GM12875 (cell line): ENCODE measurements at regions not wholly inside any gene's neighbourhood (a gene's known extent, or its start where the extent isn't known, plus 50 kb on each side); places are given as distances from the start of the nearest gene placed in this dataset.
"Not testable (repeated sequence)": the region's sequence is repeated elsewhere in the genome, so short reads cannot be mapped to it uniquely, and the experiment has no call there.

Source experiments
- H3K4me3 ChIP-seq: one replicate; pipeline ENCODE4 v1.5.1; 2011; ENCODE audit warnings: low read depth, low read length, control low read depth
- TF ChIP-seq, protein P1 (sequence below): IDR thresholded peaks from 2 replicates; pipeline ENCODE4 v1.5.1; 2011; ENCODE audit warnings: low read depth, mild to moderate bottlenecking, control low read depth, inconsistent platforms, low read length, moderate library complexity, borderline replicate concordance; ENCODE audit not compliant: insufficient read depth

GRCh38 chr7:41401833-41402232 is 301.1 kb downstream of the INHBA start:
- TF ChIP-seq, protein P1, sequence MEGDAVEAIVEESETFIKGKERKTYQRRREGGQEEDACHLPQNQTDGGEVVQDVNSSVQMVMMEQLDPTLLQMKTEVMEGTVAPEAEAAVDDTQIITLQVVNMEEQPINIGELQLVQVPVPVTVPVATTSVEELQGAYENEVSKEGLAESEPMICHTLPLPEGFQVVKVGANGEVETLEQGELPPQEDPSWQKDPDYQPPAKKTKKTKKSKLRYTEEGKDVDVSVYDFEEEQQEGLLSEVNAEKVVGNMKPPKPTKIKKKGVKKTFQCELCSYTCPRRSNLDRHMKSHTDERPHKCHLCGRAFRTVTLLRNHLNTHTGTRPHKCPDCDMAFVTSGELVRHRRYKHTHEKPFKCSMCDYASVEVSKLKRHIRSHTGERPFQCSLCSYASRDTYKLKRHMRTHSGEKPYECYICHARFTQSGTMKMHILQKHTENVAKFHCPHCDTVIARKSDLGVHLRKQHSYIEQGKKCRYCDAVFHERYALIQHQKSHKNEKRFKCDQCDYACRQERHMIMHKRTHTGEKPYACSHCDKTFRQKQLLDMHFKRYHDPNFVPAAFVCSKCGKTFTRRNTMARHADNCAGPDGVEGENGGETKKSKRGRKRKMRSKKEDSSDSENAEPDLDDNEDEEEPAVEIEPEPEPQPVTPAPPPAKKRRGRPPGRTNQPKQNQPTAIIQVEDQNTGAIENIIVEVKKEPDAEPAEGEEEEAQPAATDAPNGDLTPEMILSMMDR, result no peak

GRCh38 chr7:41399171-41399570 is 303.7 kb downstream of the INHBA start:
- TF ChIP-seq, protein P1, result no peak
- no peak overlapping the region for H3K4me3 ChIP-seq

More at GRCh38 chr7:41401833-41402232, 301.1 kb downstream of the INHBA start:
- no peak overlapping the region for H3K4me3 ChIP-seq

DNA sequence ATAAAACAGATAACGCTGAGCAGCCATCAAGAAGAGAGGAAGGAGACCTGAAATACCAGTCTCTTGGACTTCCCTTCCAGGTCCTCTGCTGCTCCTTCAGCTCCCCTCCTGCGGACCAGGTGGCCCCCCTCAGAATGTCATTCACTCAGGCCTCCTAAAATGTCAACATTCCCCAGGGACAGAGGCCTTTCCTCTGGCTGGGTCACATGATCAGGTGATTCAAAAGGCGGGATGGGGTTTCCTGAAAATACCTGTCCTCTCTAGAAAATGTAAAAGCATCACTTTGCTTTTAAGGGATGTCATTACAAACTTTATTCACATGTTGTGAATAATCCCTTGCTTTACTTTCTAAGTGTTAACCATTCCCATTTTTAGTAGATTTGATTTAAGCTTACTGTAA is 311.1 kb downstream of the INHBA start:
- TF ChIP-seq, protein P1, result no peak
- no peak overlapping the region for H3K4me3 ChIP-seq

- not testable (repeated sequence) for H3K4me3 ChIP-seq
Observed at GRCh38 chr7:41388933-41389332, 314.0 kb downstream of the INHBA start.

DNA sequence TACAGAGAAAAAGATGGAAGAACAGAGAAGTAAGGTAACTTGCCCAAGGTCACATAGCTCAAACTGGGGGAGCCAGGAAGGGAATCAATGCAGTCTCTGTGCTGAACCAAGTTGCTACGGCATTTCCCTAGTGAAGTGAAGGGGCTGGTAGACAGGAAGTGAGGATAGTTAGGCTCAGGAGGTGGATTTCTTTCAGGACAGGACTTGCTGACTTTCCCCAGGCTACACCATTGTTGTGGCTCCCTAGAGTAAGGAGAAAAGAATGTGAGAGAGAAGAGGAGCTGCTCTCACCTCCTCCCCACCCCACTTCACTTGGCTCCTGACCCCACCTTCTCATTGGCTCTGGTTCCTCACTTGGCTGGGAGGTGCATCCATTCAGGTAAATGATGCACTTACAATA is 316.9 kb downstream of the INHBA start:
- TF ChIP-seq, protein P1, result no peak
- H3K4me3 ChIP-seq, result no peak overlapping the region

GRCh38 chr7:41384418-41384817 is 318.5 kb downstream of the INHBA start:
- TF ChIP-seq, protein P1, result no peak
- no peak overlapping the region for H3K4me3 ChIP-seq

GRCh38 chr7:41383596-41383995 is 319.3 kb downstream of the INHBA start:
- H3K4me3 ChIP-seq, result no peak overlapping the region
- TF ChIP-seq, protein P1, result no peak

DNA sequence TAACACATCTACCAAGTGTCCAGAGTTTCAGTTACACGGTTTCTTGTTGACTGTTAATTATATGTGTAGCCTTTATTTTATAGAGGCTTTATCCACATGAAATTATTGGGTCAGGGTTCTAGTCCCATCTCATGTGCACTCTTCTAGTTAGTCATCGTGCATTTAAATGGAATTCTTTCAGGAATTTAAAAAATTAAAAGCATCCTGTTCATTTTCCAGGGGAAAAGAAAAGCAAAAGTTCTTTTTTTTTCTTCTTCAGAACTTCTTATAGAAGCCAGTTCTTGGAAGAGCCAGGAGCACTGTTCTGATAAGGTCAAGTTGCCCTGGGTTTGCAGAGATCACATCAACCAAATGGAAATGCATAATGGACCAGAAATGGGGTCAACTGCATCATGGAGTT is 324.7 kb downstream of the INHBA start:
- TF ChIP-seq, protein P1, result no peak
- no peak overlapping the region for H3K4me3 ChIP-seq
